ENCODE measurements at regions not wholly inside any gene's neighbourhood (a gene's known extent, or its start where the extent isn't known, plus 50 kb on each side); places are given as distances from the start of the nearest gene placed in this dataset.

GRCh38 chr15:31275331-31276262 lies 51.0 kb upstream of the KLF13 start:
- TF ChIP-seq ELK4 (IDR thresholded peaks at IDR 0.05; ENCODE audit: borderline replicate concordance, low read depth, low read length): no peak
- TF ChIP-seq CTCF (tag by site-specific recombination; IDR thresholded peaks at IDR 0.05): no peak
- TF ChIP-seq ZNF121 (tag by site-specific recombination; IDR thresholded peaks at IDR 0.05): no peak
- no peak for TF ChIP-seq ZNF777 (tag by site-specific recombination; IDR thresholded peaks at IDR 0.05; ENCODE audit: borderline replicate concordance)
- no peak for TF ChIP-seq ZNF175 (tag by site-specific recombination; IDR thresholded peaks at IDR 0.05)
- TF ChIP-seq GLIS1 (tag by site-specific recombination; IDR thresholded peaks at IDR 0.05): no peak
- no peak for TF ChIP-seq HOXD13 (CRISPR knock-in tag; IDR thresholded peaks at IDR 0.05; ENCODE audit: borderline replicate concordance)
- no peak for TF ChIP-seq ZNF76 (tag by site-specific recombination; IDR thresholded peaks at IDR 0.05; ENCODE audit: borderline replicate concordance, low read depth)
- no peak for TF ChIP-seq ZSCAN30 (tag by site-specific recombination; IDR thresholded peaks at IDR 0.05)
- TF ChIP-seq BCL6B (tag by site-specific recombination; IDR thresholded peaks at IDR 0.05): no peak
- no peak for TF ChIP-seq ZNF704 (tag by site-specific recombination; IDR thresholded peaks at IDR 0.05)
